GM12878 (cell line): ENCODE measurements at regions not wholly inside any gene's neighbourhood (a gene's known extent, or its start where the extent isn't known, plus 50 kb on each side); places are given as distances from the start of the nearest gene placed in this dataset.

ENCODE experiments used
- EZH2 ChIP-seq: IDR thresholded peaks from 2 replicates; pipeline ENCODE4 v1.6.1; 2012; ENCODE audit warnings: low read depth, mild to moderate bottlenecking, control low read depth, inconsistent platforms, low read length, borderline replicate concordance; ENCODE audit not compliant: control insufficient read depth
- MYC ChIP-seq: IDR thresholded peaks from 2 replicates; pipeline ENCODE4 v1.6.1; 2011; ENCODE audit warnings: mild to moderate bottlenecking, low read length, moderate library complexity, inconsistent platforms; ENCODE audit not compliant: insufficient read depth, insufficient replicate concordance, insufficient read length, severe bottlenecking
- RAD51 ChIP-seq: fragments of 450-650 bp; IDR thresholded peaks from 2 replicates; pipeline ENCODE4 v1.6.1; 2016; ENCODE audit warnings: moderate library complexity, mild to moderate bottlenecking, inconsistent platforms
- SIN3A ChIP-seq: IDR thresholded peaks from 2 replicates; pipeline ENCODE4 v1.6.1; 2012; ENCODE audit warnings: low read depth, low read length, improper control_type of control experiment
- TCF12 ChIP-seq: IDR thresholded peaks from 2 replicates; pipeline ENCODE4 v1.6.1; 2011; ENCODE audit warnings: low read depth, mild to moderate bottlenecking, low read length
- TCF7 ChIP-seq: IDR thresholded peaks from 2 replicates; pipeline ENCODE4 v1.6.1; 2014; ENCODE audit warnings: antibody characterized with exemption, borderline replicate concordance
- TF ChIP-seq, protein P1 (sequence below), 3 experiments: IDR thresholded peaks in 2 of 3; conservative IDR thresholded peaks in 1 of 3; 2 replicates each; pipeline ENCODE4 v1.5.1; 2011; ENCODE audit warnings: low read depth in 3 of 3, low read length in 3 of 3, mild to moderate bottlenecking in 3 of 3, control low read depth in 2 of 3, moderate library complexity in 2 of 3, inconsistent platforms in 1 of 3, mixed read lengths in 1 of 3; ENCODE audit not compliant: control insufficient read depth in 2 of 3, insufficient read depth in 1 of 3; ENCODE audit errors: extremely low read depth in 1 of 3
- TF ChIP-seq, protein P2 (sequence below): fragments of 450-650 bp; IDR thresholded peaks from 2 replicates; pipeline ENCODE4 v1.6.1; 2017; ENCODE audit warnings: mild to moderate bottlenecking
- TF ChIP-seq, protein P3 (sequence below): IDR thresholded peaks from 2 replicates; pipeline ENCODE4 v1.6.1; 2012; ENCODE audit warnings: low read depth, low read length, improper control_type of control experiment

DNA sequence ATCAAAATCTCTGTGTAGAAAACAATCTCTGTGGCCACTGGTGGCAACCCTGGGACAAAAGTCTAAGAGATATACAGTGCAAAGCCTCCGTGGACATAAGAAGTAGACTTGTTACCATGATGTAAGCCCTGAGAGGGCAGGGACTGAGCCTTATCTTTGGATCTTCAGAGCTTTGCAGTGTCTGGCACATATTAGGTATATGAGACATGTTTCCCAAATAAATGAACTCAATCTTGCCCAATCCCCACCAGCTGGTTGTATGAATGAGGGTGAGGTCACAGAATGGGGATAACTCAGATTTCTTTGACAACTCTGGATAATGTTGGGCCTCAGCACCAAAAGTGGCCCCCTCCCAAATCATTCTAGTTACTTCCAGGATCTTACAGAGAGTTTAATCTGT is 511.4 kb upstream of the DIPK2B start:
- TF ChIP-seq, protein P1, sequence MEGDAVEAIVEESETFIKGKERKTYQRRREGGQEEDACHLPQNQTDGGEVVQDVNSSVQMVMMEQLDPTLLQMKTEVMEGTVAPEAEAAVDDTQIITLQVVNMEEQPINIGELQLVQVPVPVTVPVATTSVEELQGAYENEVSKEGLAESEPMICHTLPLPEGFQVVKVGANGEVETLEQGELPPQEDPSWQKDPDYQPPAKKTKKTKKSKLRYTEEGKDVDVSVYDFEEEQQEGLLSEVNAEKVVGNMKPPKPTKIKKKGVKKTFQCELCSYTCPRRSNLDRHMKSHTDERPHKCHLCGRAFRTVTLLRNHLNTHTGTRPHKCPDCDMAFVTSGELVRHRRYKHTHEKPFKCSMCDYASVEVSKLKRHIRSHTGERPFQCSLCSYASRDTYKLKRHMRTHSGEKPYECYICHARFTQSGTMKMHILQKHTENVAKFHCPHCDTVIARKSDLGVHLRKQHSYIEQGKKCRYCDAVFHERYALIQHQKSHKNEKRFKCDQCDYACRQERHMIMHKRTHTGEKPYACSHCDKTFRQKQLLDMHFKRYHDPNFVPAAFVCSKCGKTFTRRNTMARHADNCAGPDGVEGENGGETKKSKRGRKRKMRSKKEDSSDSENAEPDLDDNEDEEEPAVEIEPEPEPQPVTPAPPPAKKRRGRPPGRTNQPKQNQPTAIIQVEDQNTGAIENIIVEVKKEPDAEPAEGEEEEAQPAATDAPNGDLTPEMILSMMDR (IDR thresholded peaks at IDR 0.05 in 2 of 3, conservative IDR thresholded peaks at IDR 0.05 in 1 of 3; ENCODE audit: control insufficient read depth in 2 of 3, extremely low read depth in 1 of 3, insufficient read depth in 1 of 3, low read depth in 3 of 3, low read length in 3 of 3): no peak
- TF ChIP-seq TCF12 (no peak), RAD51 (no peak), EZH2 (no peak), MYC (no peak), SIN3A (no peak), TCF7 (no peak)
- TF ChIP-seq, protein P2, sequence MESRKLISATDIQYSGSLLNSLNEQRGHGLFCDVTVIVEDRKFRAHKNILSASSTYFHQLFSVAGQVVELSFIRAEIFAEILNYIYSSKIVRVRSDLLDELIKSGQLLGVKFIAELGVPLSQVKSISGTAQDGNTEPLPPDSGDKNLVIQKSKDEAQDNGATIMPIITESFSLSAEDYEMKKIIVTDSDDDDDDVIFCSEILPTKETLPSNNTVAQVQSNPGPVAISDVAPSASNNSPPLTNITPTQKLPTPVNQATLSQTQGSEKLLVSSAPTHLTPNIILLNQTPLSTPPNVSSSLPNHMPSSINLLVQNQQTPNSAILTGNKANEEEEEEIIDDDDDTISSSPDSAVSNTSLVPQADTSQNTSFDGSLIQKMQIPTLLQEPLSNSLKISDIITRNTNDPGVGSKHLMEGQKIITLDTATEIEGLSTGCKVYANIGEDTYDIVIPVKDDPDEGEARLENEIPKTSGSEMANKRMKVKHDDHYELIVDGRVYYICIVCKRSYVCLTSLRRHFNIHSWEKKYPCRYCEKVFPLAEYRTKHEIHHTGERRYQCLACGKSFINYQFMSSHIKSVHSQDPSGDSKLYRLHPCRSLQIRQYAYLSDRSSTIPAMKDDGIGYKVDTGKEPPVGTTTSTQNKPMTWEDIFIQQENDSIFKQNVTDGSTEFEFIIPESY: no peak
- TF ChIP-seq, protein P3, sequence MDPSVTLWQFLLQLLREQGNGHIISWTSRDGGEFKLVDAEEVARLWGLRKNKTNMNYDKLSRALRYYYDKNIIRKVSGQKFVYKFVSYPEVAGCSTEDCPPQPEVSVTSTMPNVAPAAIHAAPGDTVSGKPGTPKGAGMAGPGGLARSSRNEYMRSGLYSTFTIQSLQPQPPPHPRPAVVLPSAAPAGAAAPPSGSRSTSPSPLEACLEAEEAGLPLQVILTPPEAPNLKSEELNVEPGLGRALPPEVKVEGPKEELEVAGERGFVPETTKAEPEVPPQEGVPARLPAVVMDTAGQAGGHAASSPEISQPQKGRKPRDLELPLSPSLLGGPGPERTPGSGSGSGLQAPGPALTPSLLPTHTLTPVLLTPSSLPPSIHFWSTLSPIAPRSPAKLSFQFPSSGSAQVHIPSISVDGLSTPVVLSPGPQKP: no peak
